ENCODE measurements at regions not wholly inside any gene's neighbourhood (a gene's known extent, or its start where the extent isn't known, plus 50 kb on each side); places are given as distances from the start of the nearest gene placed in this dataset.

DNA sequence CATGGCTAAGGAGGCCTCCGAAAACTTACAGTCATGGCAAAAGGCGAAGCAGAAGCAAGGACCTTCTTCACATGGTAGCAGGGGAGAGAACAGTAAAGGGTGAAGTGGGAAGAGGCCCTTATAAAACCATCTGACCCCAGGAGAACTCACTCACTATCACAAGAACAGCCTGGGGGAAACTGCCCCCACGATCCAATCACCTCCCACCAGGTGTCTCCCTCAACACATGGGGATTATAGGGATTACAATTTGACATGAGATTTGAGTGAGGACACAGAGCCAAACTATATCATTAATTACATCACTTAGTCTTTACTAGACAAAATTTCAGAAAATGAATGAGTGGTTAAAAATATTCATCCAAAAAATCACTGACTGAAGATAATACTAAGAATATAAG, 453.6 kb downstream of the COL12A1 start:
- Histone ChIP-seq H3K9me3 (no peaks in the 10 kb centered on the region), H3K27ac (no peak overlapping the region), H3K27me3 (no peaks in the 10 kb centered on the region), H3K36me3 (no peaks in the 10 kb centered on the region), H3K4me3 (no peak overlapping the region), H3K4me1 (peaks cover 0 to 3% (median 0%) of the 10 kb centered on the region in 4 donors)
- WGBS, 2 donors (ENCODE audit: low coverage in 1 of 2) = 73 to 83% methylated on average over 2 to 3 of the region's 3 CpGs
- in situ Hi-C loops (cut with MboI; ENCODE audit: low pct_ligation_motif_present in 1 of 4, low pct_unique_long_range_greater_than_20kb in 1 of 4, low sequenced_read_pairs in 3 of 4) (no loop called here), intact Hi-C loops (cut with DNase I; ENCODE audit: low total_unique reads) (loop anchor here (10.0 kb wide), 1 partner anchor 452 kb away; the partner anchor contains the start of gene COL12A1)
- DNase-seq = no peak
- peak in 2 of 5 experiments; percentile 31 for TF ChIP-seq CTCF (IDR thresholded peaks at IDR 0.05)
- no peak for TF ChIP-seq POLR2AphosphoS5 (IDR thresholded peaks at IDR 0.05)

GRCh38 chr6:74750826-74751225, 455.0 kb downstream of the COL12A1 start:
- intact Hi-C loops (cut with DNase I; ENCODE audit: low total_unique reads) (loop anchor here (10.0 kb wide), 1 partner anchor 454 kb away; the partner anchor contains the start of gene COL12A1), in situ Hi-C loops (cut with MboI; ENCODE audit: low pct_ligation_motif_present in 1 of 4, low pct_unique_long_range_greater_than_20kb in 1 of 4, low sequenced_read_pairs in 3 of 4) (no loop called here)
- Histone ChIP-seq H3K27me3 (no peaks in the 10 kb centered on the region), H3K4me3 (no peak overlapping the region), H3K9me3 (no peaks in the 10 kb centered on the region), H3K4me1 (peaks cover 0 to 3% (median 1%) of the 10 kb centered on the region in 4 donors), H3K36me3 (no peaks in the 10 kb centered on the region), H3K27ac (no peak overlapping the region)
- TF ChIP-seq POLR2A (IDR thresholded peaks at IDR 0.05) = no peak
- no peak for TF ChIP-seq CTCF (IDR thresholded peaks at IDR 0.05)
- TF ChIP-seq EP300 (IDR thresholded peaks at IDR 0.05; ENCODE audit: low read depth) = no peak
- no peak for TF ChIP-seq POLR2AphosphoS5 (IDR thresholded peaks at IDR 0.05)
- no peak for DNase-seq

DNA sequence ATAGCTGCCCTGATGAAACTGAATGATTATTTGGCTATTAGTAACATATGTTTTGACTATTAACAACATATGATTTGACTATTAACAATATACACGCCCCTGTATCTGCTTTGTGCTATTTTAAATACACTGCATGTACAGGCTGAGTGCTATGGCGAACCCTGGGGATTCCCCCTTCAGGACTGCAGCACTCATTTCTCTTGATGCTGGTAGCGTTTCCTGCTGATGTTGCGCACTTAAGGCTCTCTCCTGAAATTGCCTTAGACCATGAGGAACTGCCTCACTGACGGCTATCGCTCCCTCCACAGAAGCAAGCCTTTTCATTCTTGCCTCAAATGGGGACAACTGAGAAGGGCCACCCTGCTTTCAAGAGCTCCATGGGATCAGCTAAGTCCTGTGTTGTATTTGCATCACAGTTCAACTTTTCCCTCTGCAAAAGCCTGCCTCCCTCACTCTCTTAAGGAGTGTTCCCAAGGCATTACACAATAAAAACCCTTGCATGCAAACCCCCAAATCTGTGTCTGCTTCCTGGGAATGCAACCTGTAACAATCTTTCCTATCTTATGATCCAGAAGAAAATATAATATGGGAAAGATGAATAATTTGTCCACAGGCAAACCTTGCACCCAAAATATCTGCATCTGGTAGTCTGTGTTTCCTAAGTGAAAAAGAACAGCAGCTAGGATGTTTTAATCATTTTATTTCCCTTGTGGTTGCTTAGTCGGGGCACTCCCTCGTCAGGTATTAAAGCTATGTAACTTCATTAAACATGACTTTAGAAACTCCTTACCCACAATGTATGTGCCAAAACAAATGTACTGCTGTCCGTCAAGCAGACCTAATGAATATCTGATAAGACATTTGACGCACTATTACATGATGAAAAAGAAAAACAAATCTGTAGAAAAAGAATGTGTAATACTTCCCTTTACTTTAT, 456.4 kb downstream of the COL12A1 start:
- peaks cover 0 to 3% (median 1%) of the 10 kb centered on the region in 4 donors for H3K4me1 ChIP-seq
- H3K36me3 ChIP-seq = no peaks in the 10 kb centered on the region
- TF ChIP-seq CTCF (IDR thresholded peaks at IDR 0.05) = no peak
- no peak for TF ChIP-seq POLR2AphosphoS5 (IDR thresholded peaks at IDR 0.05)
- no peak for TF ChIP-seq EP300 (IDR thresholded peaks at IDR 0.05; ENCODE audit: low read depth)
- TF ChIP-seq POLR2A (IDR thresholded peaks at IDR 0.05) = no peak
- H3K27me3 ChIP-seq = no peaks in the 10 kb centered on the region
- intact Hi-C loops (cut with DNase I; ENCODE audit: low total_unique reads) (loop anchor here (10.0 kb wide), 1 partner anchor 455 kb away; the partner anchor contains the start of gene COL12A1), in situ Hi-C loops (cut with MboI; ENCODE audit: low pct_ligation_motif_present in 1 of 4, low pct_unique_long_range_greater_than_20kb in 1 of 4, low sequenced_read_pairs in 3 of 4) (loop anchor here in 1 of 4 donors (25.0 kb wide), 1 partner anchor 438 kb away; no protein-coding TSS in a partner anchor)
- no peaks in the 10 kb centered on the region for H3K9me3 ChIP-seq
- no peak for DNase-seq
- no peak overlapping the region for H3K27ac ChIP-seq
- no peak overlapping the region for H3K4me3 ChIP-seq
- 47 to 58% methylated on average over 5 to 10 of the region's 10 CpGs for whole genome bisulfite sequencing, 2 donors (ENCODE audit: low coverage in 1 of 2)

GRCh38 chr6:74745670-74746069, 460.2 kb downstream of the COL12A1 start:
- no peaks in the 10 kb centered on the region for H3K9me3 ChIP-seq
- no peaks in the 10 kb centered on the region for H3K27me3 ChIP-seq
- no peak overlapping the region for H3K4me3 ChIP-seq
- peaks cover 0 to 3% (median 1%) of the 10 kb centered on the region in 4 donors for H3K4me1 ChIP-seq
- H3K36me3 ChIP-seq = no peaks in the 10 kb centered on the region
- H3K27ac ChIP-seq = no peak overlapping the region
- TF ChIP-seq POLR2AphosphoS5 (IDR thresholded peaks at IDR 0.05) (no peak), CTCF (IDR thresholded peaks at IDR 0.05) (no peak), EP300 (IDR thresholded peaks at IDR 0.05; ENCODE audit: low read depth) (no peak), POLR2A (IDR thresholded peaks at IDR 0.05) (no peak)
- intact Hi-C loops (cut with DNase I; ENCODE audit: low total_unique reads) (no loop called here), in situ Hi-C loops (cut with MboI; ENCODE audit: low pct_ligation_motif_present in 1 of 4, low pct_unique_long_range_greater_than_20kb in 1 of 4, low sequenced_read_pairs in 3 of 4) (loop anchor here in 1 of 4 donors (25.0 kb wide), 1 partner anchor 442 kb away; no protein-coding TSS in a partner anchor)
- 57 to 67% methylated on average over 1 of the region's 1 CpG for WGBS, 2 donors (ENCODE audit: low coverage in 1 of 2)
- no peak for DNase-seq

Data from transverse colon (tissue), 4 donors.